WTC11 (cell line): ENCODE measurements at regions not wholly inside any gene's neighbourhood (a gene's known extent, or its start where the extent isn't known, plus 50 kb on each side); places are given as distances from the start of the nearest gene placed in this dataset.

ENCODE experiments used
- ATAC-seq: fragments of 200-7000 bp; cut with Tn5 transposase; 2 replicates; pipeline ENCODE4 v1.10.0; 2021; ENCODE audit warnings: mild to moderate bottlenecking, moderate library complexity
- CTCF ChIA-PET: fragments of 300-600 bp; sonication (Branson Sonifier 250); formaldehyde crosslinking; loops from one replicate; lab custom pipeline; 2021; ENCODE audit warnings: antibody characterized with exemption; lab: Charles Lee
- POLR2A ChIA-PET: fragments of 350-600 bp; sonication (Branson Sonifier 250); formaldehyde crosslinking; loops from one replicate; lab custom pipeline; 2021; ENCODE audit warnings: antibody characterized with exemption; lab: Charles Lee
- DNase-seq: peaks from one replicate; pipeline ENCODE4 v3.0.0; 2021; ENCODE audit warnings: low spot score
- H3K27ac Mint-ChIP-seq: 2 replicates; pipeline ENCODE4 v1.8.0; 2021; ENCODE audit warnings: mixed read lengths
- H3K27me3 Mint-ChIP-seq: 2 replicates; pipeline ENCODE4 v1.8.0; 2021; ENCODE audit warnings: low read depth, mild to moderate bottlenecking, moderate library complexity, mixed read lengths
- H3K36me3 Mint-ChIP-seq: 2 replicates; pipeline ENCODE4 v1.8.0; 2021; ENCODE audit warnings: mixed read lengths
- H3K4me1 Mint-ChIP-seq: 2 replicates; pipeline ENCODE4 v1.8.0; 2022; ENCODE audit warnings: mixed read lengths
- H3K4me3 Mint-ChIP-seq: 2 replicates; pipeline ENCODE4 v1.8.0; 2021; ENCODE audit warnings: mild to moderate bottlenecking, moderate library complexity, mixed read lengths
- H3K9me3 Mint-ChIP-seq: 2 replicates; pipeline ENCODE4 v1.8.0; 2021; ENCODE audit warnings: mixed read lengths
- AFF4 ChIP-seq: sonication (generic); formaldehyde crosslinking; IDR thresholded peaks from 2 replicates; pipeline ENCODE4 v1.8.1; 2023; ENCODE audit warnings: mild to moderate bottlenecking, missing genetic modification reagents, borderline replicate concordance
- CBFB ChIP-seq: sonication (generic); formaldehyde crosslinking; IDR thresholded peaks from 2 replicates; pipeline ENCODE4 v1.8.1; 2022; ENCODE audit warnings: mild to moderate bottlenecking, low read depth, missing genetic modification reagents
- ERG ChIP-seq: fragments of 250-450 bp; sonication (Bioruptor Pico); IDR thresholded peaks from 2 replicates; pipeline ENCODE4 v1.8.0; 2021; ENCODE audit warnings: mild to moderate bottlenecking
- ESRRA ChIP-seq: sonication (generic); formaldehyde crosslinking; IDR thresholded peaks from 2 replicates; pipeline ENCODE4 v1.8.1; 2022; ENCODE audit warnings: mild to moderate bottlenecking, missing genetic modification reagents, borderline replicate concordance
- HMGXB4 ChIP-seq: sonication (generic); formaldehyde crosslinking; IDR thresholded peaks from 2 replicates; pipeline ENCODE4 v1.8.1; 2023; ENCODE audit warnings: mild to moderate bottlenecking, moderate library complexity, missing genetic modification reagents
- RELA ChIP-seq: sonication (generic); formaldehyde crosslinking; IDR thresholded peaks from 2 replicates; pipeline ENCODE4 v1.8.1; 2022; ENCODE audit warnings: missing genetic modification reagents, mild to moderate bottlenecking, borderline replicate concordance
- SP1 ChIP-seq: sonication (generic); formaldehyde crosslinking; conservative IDR thresholded peaks from 2 replicates; pipeline ENCODE4 v1.8.1; 2022; ENCODE audit warnings: missing genetic modification reagents
- TEAD1 ChIP-seq: sonication (generic); formaldehyde crosslinking; IDR thresholded peaks from 2 replicates; pipeline ENCODE4 v1.8.0; 2022; ENCODE audit warnings: mild to moderate bottlenecking, missing genetic modification reagents
- ZNF263 ChIP-seq: sonication (generic); formaldehyde crosslinking; IDR thresholded peaks from 2 replicates; pipeline ENCODE4 v1.8.1; 2022; ENCODE audit warnings: low read depth, mild to moderate bottlenecking, moderate library complexity, missing genetic modification reagents
- ZNF416 ChIP-seq: fragments of 250-450 bp; sonication (Bioruptor Pico); IDR thresholded peaks from 2 replicates; pipeline ENCODE4 v1.9.0; 2021; ENCODE audit warnings: mild to moderate bottlenecking, inconsistent platforms
- TF ChIP-seq, protein P1 (sequence below): sonication (generic); formaldehyde crosslinking; IDR thresholded peaks from 2 replicates; pipeline ENCODE4 v1.8.0; 2022; ENCODE audit warnings: mild to moderate bottlenecking, missing genetic modification reagents
- TF ChIP-seq, protein P2 (sequence below): sonication (generic); formaldehyde crosslinking; IDR thresholded peaks from 2 replicates; pipeline ENCODE4 v1.8.1; 2022; ENCODE audit warnings: low read depth, mild to moderate bottlenecking, moderate library complexity, missing genetic modification reagents, borderline replicate concordance
- TF ChIP-seq, protein P3 (sequence below): sonication (generic); formaldehyde crosslinking; IDR thresholded peaks from 2 replicates; pipeline ENCODE4 v1.8.1; 2023; ENCODE audit warnings: mild to moderate bottlenecking, missing genetic modification reagents, moderate library complexity
- TF ChIP-seq, protein P4 (sequence below): fragments of 250-450 bp; sonication (Bioruptor Pico); IDR thresholded peaks from 2 replicates; pipeline ENCODE4 v2.1.2; 2022; ENCODE audit warnings: mild to moderate bottlenecking, moderate library complexity

DNA sequence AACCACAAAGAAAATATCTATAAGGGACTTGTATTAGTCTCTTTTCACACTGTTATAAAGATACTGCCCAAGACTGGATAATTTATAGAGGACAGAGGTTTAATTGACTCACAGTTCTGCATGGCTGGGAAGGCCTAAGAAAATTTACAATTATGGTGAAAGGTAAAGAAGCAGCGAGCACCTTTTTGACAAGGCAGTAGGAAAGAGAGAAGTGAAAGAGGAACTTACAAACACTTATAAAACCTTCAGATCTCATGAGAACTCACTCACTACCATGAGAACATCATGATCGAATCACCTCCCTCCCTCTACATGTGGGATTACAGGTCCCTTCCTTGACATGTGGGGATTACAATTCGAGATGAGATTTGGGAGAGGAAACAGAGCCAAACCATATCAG is 856.0 kb downstream of the TRAM1L1 start:
- Mint-ChIP-seq H3K9me3 (no peaks in the 10 kb centered on the region), H3K27ac (no peak overlapping the region), H3K4me3 (no peak overlapping the region), H3K27me3 (no peaks in the 10 kb centered on the region), H3K36me3 (no peaks in the 10 kb centered on the region), H3K4me1 (peaks cover 7% of the 10 kb centered on the region)
- no peak for TF ChIP-seq SP1 (CRISPR knock-in tag)
- TF ChIP-seq, protein P1, sequence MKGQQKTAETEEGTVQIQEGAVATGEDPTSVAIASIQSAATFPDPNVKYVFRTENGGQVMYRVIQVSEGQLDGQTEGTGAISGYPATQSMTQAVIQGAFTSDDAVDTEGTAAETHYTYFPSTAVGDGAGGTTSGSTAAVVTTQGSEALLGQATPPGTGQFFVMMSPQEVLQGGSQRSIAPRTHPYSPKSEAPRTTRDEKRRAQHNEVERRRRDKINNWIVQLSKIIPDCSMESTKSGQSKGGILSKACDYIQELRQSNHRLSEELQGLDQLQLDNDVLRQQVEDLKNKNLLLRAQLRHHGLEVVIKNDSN = no peak
- TF ChIP-seq ERG (CRISPR knock-in tag) = no peak
- TF ChIP-seq, protein P2, sequence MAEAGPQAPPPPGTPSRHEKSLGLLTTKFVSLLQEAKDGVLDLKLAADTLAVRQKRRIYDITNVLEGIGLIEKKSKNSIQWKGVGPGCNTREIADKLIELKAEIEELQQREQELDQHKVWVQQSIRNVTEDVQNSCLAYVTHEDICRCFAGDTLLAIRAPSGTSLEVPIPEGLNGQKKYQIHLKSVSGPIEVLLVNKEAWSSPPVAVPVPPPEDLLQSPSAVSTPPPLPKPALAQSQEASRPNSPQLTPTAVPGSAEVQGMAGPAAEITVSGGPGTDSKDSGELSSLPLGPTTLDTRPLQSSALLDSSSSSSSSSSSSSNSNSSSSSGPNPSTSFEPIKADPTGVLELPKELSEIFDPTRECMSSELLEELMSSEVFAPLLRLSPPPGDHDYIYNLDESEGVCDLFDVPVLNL (CRISPR knock-in tag) = no peak
- no peak for TF ChIP-seq AFF4 (CRISPR knock-in tag)
- TF ChIP-seq ZNF263 = no peak
- no peak for TF ChIP-seq ZNF416
- TF ChIP-seq CBFB (CRISPR knock-in tag) = no peak
- no peak for TF ChIP-seq RELA
- TF ChIP-seq HMGXB4 = no peak
- no peak for TF ChIP-seq TEAD1 (CRISPR knock-in tag)
- TF ChIP-seq ESRRA (CRISPR knock-in tag) = no peak
- TF ChIP-seq, protein P3, sequence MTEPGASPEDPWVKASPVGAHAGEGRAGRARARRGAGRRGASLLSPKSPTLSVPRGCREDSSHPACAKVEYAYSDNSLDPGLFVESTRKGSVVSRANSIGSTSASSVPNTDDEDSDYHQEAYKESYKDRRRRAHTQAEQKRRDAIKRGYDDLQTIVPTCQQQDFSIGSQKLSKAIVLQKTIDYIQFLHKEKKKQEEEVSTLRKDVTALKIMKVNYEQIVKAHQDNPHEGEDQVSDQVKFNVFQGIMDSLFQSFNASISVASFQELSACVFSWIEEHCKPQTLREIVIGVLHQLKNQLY (CRISPR knock-in tag) = no peak
- TF ChIP-seq, protein P4, sequence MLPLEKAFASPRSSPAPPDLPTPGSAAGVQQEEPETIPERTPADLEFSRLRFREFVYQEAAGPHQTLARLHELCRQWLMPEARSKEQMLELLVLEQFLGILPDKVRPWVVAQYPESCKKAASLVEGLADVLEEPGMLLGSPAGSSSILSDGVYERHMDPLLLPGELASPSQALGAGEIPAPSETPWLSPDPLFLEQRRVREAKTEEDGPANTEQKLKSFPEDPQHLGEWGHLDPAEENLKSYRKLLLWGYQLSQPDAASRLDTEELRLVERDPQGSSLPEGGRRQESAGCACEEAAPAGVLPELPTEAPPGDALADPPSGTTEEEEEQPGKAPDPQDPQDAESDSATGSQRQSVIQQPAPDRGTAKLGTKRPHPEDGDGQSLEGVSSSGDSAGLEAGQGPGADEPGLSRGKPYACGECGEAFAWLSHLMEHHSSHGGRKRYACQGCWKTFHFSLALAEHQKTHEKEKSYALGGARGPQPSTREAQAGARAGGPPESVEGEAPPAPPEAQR (CRISPR knock-in tag) = no peak
- POLR2A ChIA-PET = no interaction called here
- ATAC-seq (no peak), DNase-seq (no peak)
- CTCF ChIA-PET = no interaction called here
